HG02970 (cell line): ENCODE measurements at regions not wholly inside any gene's neighbourhood (a gene's known extent, or its start where the extent isn't known, plus 50 kb on each side); places are given as distances from the start of the nearest gene placed in this dataset.
"Not testable (repeated sequence)": the region's sequence is repeated elsewhere in the genome, so short reads cannot be mapped to it uniquely, and the experiment has no call there.

Experiments
- ATAC-seq: cut with Tn5 transposase; IDR thresholded peaks from one replicate; pipeline ENCODE4 v1.9.1; 2021; ENCODE audit warnings: mild to moderate bottlenecking, moderate library complexity, moderate number of reproducible peaks; ENCODE audit not compliant: unreplicated experiment, low FRiP score

- not testable (repeated sequence) for ATAC-seq
These were observed 222.6 kb downstream of the ATP6V0E2 start for GRCh38 chr7:150096213-150096994.

DNA sequence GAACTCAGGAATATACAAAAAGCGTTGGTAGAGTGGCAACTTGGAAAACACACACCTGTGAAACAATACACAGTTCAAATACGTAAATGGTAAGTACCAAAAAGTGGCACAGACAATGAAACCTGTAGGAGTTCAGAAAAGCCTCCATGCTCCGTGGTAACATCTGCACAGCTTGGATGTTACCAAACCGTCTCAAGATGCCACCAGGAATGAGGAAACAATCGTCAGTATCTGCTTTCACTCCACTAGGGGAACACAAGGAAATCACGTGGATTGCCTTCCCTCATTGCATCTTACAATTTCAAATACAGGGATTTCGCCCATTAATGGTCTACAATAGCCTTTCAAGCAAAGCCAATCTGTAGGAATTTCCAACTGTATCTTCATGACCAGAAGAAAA lies 224.6 kb upstream of the LRRC61 start:
- not testable (repeated sequence) for ATAC-seq

DNA sequence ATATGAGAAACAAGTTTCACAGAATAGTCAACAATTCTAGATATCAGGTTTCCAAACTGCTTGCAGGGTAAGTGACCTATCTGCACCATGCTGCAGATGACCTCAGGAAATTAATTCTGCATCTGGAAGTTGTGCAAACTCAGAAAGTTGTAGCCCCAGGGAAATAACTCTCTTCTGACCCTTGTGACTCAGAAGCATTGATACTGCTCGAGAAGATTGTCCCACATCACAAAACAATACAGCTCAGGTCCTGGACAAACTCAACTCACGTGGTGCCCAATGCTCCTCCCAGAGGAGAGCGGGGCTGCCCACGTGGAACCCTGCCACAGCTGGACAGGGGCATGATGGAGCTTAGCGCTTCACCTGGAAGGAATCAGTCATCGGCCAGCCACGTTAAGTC lies 221.9 kb upstream of the LRRC61 start:
- ATAC-seq: not testable (repeated sequence)

DNA sequence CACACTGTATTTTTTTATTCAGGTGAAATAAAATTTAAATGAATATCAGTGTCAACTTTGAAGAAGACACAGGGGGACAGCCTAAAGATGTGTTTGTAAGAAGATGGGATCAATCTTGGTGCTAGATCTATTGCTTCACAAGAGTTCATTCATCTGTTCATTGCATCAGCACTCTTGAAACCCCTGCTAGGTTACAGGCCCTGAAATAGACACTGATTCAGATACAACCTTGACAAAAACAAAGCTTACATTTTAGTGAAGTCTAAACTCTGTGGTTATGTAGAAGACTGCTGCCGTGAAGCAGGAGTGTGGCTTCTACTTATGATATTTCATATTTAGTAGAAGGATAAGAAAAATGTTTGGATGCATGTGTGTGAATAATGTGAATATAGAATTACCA lies 215.9 kb upstream of the LRRC61 start:
- ATAC-seq: not testable (repeated sequence)

- not testable (repeated sequence) for ATAC-seq
These were observed 212.8 kb upstream of the LRRC61 start for GRCh38 chr7:150110375-150110820.

DNA sequence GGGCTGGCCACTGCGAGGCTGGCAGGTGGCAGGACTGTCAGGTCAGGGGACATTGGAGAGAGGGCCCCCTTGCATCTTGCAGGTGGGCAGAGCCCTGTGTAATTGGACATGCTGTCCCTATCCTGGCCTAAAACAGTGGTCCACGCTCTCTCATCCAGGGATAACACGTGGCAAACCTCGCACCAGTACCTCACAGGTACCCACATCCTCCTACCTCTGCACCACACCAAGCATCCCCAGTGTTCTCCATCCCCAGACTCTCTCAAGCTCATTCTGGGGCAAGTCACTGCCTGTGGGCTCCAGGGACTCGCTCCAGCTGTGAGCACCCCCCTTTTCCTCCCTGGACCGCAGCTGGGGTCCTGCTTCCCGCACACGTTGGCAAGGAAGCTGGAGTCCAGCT lies 212.3 kb upstream of the LRRC61 start:
- not testable (repeated sequence) for ATAC-seq

DNA sequence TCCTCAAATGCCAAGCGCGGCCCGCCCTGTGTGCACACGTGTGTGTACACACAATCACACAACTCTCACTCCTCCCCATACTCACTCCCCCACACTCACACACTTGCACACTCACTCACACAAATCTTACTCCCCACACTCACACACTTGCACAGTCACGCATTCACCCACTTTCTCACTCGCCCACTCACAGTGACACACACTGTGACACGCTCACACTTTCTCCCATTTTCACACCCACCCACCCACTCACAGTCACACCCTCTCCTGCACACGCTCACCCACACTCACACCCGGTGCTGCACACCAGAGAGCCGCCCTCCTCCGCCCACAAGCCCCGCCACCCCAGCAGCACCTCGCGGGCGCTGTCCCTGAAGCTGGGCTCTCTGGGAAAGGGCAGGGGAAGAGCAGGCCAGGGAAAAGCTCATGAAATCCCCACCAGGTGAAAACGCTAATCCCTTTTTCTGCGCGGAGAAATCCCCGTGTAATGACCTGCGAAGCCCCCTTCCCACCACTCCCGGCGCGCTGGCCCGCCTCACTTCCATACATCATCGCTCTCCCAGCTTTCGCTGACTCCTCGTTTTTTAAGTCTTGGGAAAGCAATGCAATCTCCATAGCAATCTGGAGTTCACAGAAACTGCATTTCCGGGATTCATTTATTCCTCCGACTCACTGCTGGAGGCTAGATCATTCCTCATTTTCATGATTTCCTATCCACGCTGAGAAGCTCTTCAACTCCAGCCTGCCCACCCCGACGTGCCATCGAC lies 211.6 kb upstream of the LRRC61 start:
- not testable (repeated sequence) for ATAC-seq

DNA sequence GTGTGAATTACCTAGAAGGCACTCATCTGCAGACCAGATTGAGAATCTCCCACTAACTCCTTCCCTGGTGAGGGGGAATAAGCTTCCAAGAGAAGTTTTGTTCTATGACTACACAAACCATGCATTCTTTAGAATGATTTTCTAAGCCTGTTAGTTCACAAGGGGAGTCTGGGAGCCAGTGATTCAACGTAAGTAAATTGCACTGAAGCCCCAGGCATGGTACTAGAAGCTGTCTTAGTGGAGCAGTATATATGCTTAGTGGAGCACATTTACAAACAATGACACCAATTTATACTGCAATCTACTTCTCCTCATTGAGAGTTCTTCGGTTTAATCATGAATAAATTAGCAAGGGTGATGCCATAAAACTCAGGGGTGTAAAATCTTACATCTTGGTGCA lies 209.9 kb upstream of the LRRC61 start:
- ATAC-seq: not testable (repeated sequence)

GRCh38 chr7:150114591-150114990 lies 208.6 kb upstream of the LRRC61 start:
- ATAC-seq: not testable (repeated sequence)

- not testable (repeated sequence) for ATAC-seq
These were observed 203.2 kb upstream of the LRRC61 start for GRCh38 chr7:150119966-150120365.

GRCh38 chr7:150125831-150126230 lies 197.3 kb upstream of the LRRC61 start:
- not testable (repeated sequence) for ATAC-seq

DNA sequence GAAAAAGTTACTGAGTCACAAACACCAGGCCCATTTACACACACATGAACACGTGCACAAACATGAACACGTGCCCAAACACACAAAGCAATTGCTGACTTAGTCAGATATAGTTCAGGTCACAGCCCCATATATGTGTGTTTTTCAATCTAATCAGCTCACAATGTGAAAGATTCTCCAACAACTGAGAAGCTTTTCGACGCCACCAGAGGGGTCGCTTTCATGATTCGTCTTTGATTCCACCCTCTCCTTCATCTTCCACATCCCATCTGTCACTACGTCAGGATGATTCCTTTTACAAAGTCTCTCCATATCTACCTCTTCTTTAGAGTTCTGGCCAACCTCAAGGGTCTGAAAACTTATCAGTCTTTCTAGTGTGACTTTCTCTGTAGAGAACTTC lies 188.7 kb upstream of the LRRC61 start:
- not testable (repeated sequence) for ATAC-seq

DNA sequence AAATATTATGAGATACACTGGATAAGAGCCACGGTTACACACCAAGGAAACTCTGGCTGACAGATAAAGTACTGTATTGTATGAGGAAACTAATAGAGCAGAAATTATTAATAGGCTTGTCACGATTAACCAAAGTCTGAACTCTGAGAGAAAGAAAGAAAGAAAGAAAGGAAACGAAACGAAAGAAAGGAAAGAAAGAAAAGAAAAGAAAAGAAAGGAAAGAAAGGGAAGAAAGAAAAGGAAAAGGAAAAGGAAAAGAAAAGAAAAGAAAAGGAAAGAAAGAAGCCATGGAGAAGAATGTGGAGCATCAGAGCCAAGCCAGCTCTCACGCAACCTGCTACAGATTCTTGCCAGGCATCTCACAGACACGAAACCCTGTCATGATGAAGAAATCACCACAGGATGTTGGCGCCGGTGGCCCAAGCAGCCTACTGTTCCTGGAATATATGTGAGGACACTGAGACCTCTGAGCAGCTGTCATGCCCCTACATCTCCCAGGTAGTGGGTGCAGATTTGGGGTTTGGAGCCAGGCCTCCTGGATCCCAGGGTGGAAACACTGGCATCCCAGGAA lies 187.4 kb upstream of the LRRC61 start:
- ATAC-seq: not testable (repeated sequence)

- ATAC-seq: not testable (repeated sequence)
These were observed 183.3 kb upstream of the LRRC61 start for GRCh38 chr7:150139840-150140239.

GRCh38 chr7:150141525-150142345 lies 181.4 kb upstream of the LRRC61 start:
- not testable (repeated sequence) for ATAC-seq

- ATAC-seq: not testable (repeated sequence)
These were observed 177.0 kb upstream of the LRRC61 start for GRCh38 chr7:150146124-150146523.

GRCh38 chr7:150147524-150147923 lies 175.6 kb upstream of the LRRC61 start:
- ATAC-seq: not testable (repeated sequence)

DNA sequence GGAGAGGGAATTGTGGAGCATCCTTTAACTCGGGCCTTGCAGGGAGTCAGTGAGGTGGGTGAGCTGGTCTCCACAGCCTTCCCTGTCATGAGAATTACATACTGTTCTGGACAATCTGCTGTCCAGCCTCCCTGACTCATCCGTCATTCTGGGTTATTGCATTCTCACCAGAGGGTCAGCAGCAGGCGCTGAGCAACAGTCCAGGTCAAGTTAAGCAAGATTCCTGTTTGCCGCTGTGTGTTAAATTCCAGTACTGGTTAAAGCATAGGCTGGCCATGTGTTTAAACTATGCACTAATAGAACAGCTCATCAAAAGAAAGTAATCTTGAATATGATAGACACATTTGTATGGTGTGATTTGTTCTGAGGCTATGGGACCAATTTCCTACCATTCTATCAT lies 167.1 kb upstream of the LRRC61 start:
- ATAC-seq: not testable (repeated sequence)

DNA sequence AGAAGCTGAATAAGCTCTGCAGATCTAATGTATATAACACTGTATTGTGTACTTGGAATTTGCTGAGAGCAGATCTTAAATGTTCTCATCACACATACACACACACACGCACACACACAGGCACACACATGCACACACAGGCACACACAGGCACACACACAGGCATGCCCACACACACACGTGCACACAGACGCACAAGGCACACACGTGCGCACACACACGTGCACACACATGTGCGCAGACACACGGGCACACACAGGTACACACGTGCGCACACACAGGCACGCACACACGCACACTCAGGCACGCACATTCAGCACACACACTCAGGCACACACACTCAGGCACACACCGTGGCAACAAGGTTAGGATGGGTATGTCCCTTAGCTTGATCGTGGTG lies 164.5 kb upstream of the LRRC61 start:
- not testable (repeated sequence) for ATAC-seq

DNA sequence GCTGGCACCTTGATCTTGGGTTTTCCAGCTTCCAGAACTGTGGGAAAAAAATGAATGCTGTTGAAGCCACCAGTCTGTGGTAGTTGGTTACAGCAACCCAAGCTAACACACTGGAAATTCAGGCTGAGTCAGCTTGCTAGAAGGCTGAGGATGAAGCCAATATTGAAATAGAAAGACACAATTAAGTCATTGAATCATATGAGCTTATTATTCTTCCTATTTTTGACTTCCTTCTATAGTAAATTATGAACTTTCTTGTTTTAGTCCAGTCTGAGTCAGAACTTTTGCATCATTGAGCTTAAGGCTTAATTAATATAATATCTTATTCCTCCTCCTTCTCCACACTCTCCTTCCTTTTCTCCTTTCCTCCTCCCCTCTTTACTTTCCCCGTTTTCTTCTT lies 153.6 kb upstream of the LRRC61 start:
- not testable (repeated sequence) for ATAC-seq
